H9 (cell line): ENCODE measurements at regions not wholly inside any gene's neighbourhood (a gene's known extent, or its start where the extent isn't known, plus 50 kb on each side); places are given as distances from the start of the nearest gene placed in this dataset.

Experiments used
- DNase-seq: peaks from one replicate; pipeline ENCODE4 v3.0.0-alpha.2; 2017
- H2AFZ ChIP-seq: one replicate; pipeline ENCODE4 v1.6.1; 2013; ENCODE audit warnings: mild to moderate bottlenecking, low read length, control low read depth, moderate library complexity
- H2AK5ac ChIP-seq: 2 replicates; pipeline ENCODE4 v1.6.1; 2013; ENCODE audit warnings: low read length, control low read depth, mixed read lengths; ENCODE audit not compliant: insufficient read length
- H2BK120ac ChIP-seq: one replicate; pipeline ENCODE4 v1.6.1; 2013; ENCODE audit warnings: low read depth, mild to moderate bottlenecking, low read length, control low read depth, inconsistent platforms; ENCODE audit not compliant: poor library complexity, severe bottlenecking
- H2BK12ac ChIP-seq: 2 replicates; pipeline ENCODE4 v1.6.1; 2013; ENCODE audit warnings: low read length, control low read depth, mixed read lengths, low read depth; ENCODE audit not compliant: insufficient read length
- H2BK15ac ChIP-seq: 2 replicates; pipeline ENCODE4 v1.6.1; 2013; ENCODE audit warnings: low read depth, low read length, control low read depth
- H2BK20ac ChIP-seq: one replicate; pipeline ENCODE4 v1.6.1; 2013; ENCODE audit warnings: low read depth, mild to moderate bottlenecking, low read length, control low read depth, inconsistent platforms; ENCODE audit not compliant: poor library complexity, severe bottlenecking
- H2BK5ac ChIP-seq: 2 replicates; pipeline ENCODE4 v1.6.1; 2013; ENCODE audit warnings: low read length, control low read depth, mixed read lengths; ENCODE audit not compliant: insufficient read length
- H3K14ac ChIP-seq: 2 replicates; pipeline ENCODE4 v1.6.1; 2013; ENCODE audit warnings: low read length, control low read depth; ENCODE audit not compliant: insufficient read depth
- H3K18ac ChIP-seq: 2 replicates; pipeline ENCODE4 v1.6.1; 2013; ENCODE audit warnings: low read depth, mild to moderate bottlenecking, mixed read lengths, low read length, control low read depth; ENCODE audit not compliant: insufficient read length
- H3K23ac ChIP-seq: 2 replicates; pipeline ENCODE4 v1.6.1; 2013; ENCODE audit warnings: low read length, control low read depth, mixed read lengths, low read depth; ENCODE audit not compliant: insufficient read length
- H3K23me2 ChIP-seq: 2 replicates; pipeline ENCODE4 v1.6.1; 2013; ENCODE audit warnings: low read depth, mild to moderate bottlenecking, mixed read lengths, low read length, control low read depth; ENCODE audit not compliant: insufficient read length, poor library complexity, severe bottlenecking
- H3K27ac ChIP-seq: 2 replicates; pipeline ENCODE4 v1.5.1; 2013; ENCODE audit warnings: low read length, control low read depth, mixed read lengths, low read depth; ENCODE audit not compliant: insufficient read length
- H3K27me3 ChIP-seq: 2 replicates; pipeline ENCODE4 v1.6.1; 2013; ENCODE audit warnings: low read length, control low read depth, inconsistent platforms; ENCODE audit not compliant: insufficient read depth
- H3K4ac ChIP-seq: 2 replicates; pipeline ENCODE4 v1.6.1; 2013; ENCODE audit warnings: low read depth, mild to moderate bottlenecking, control low read depth, inconsistent platforms, low read length, moderate library complexity
- H3K4me1 ChIP-seq: 2 replicates; pipeline ENCODE4 v1.6.1; 2013; ENCODE audit warnings: low read length, control low read depth, inconsistent platforms; ENCODE audit not compliant: insufficient read depth
- H3K4me2 ChIP-seq: 2 replicates; pipeline ENCODE4 v1.6.1; 2013; ENCODE audit warnings: low read length, control low read depth, mixed read lengths; ENCODE audit not compliant: insufficient read length, insufficient read depth
- H3K56ac ChIP-seq: 2 replicates; pipeline ENCODE4 v1.6.1; 2013; ENCODE audit warnings: low read depth, mild to moderate bottlenecking, mixed read lengths, low read length, control low read depth; ENCODE audit not compliant: insufficient read length
- H3K79me1 ChIP-seq: 2 replicates; pipeline ENCODE4 v1.6.1; 2013; ENCODE audit warnings: low read depth, mild to moderate bottlenecking, moderate library complexity, low read length, control low read depth, inconsistent platforms; ENCODE audit not compliant: insufficient read depth, poor library complexity, severe bottlenecking
- H3K79me2 ChIP-seq: 2 replicates; pipeline ENCODE4 v1.6.1; 2013; ENCODE audit warnings: low read length, control low read depth, inconsistent platforms; ENCODE audit not compliant: insufficient read depth
- H3K9ac ChIP-seq: 2 replicates; pipeline ENCODE4 v1.6.1; 2013; ENCODE audit warnings: low read length, control low read depth, mixed read lengths; ENCODE audit not compliant: insufficient read length; ENCODE audit errors: extremely low read depth
- H3K9me3 ChIP-seq: one replicate; pipeline ENCODE4 v1.6.1; 2013; ENCODE audit warnings: low read depth, low read length, inconsistent platforms; ENCODE audit not compliant: control insufficient read depth
- H3T11ph ChIP-seq: one replicate; pipeline ENCODE4 v1.6.1; 2013; ENCODE audit warnings: mild to moderate bottlenecking, low read length, control low read depth, inconsistent platforms
- H4K20me1 ChIP-seq: one replicate; pipeline ENCODE4 v1.6.1; 2013; ENCODE audit not compliant: control insufficient read depth, insufficient read length, insufficient read depth
- H4K5ac ChIP-seq: 2 replicates; pipeline ENCODE4 v1.6.1; 2013; ENCODE audit warnings: low read depth, mild to moderate bottlenecking, mixed read lengths, low read length, control low read depth; ENCODE audit not compliant: insufficient read length
- H4K8ac ChIP-seq: replicated peaks from 2 replicates; pipeline ENCODE4 v1.6.1; 2013; ENCODE audit warnings: low read length, control low read depth, mixed read lengths, low read depth; ENCODE audit not compliant: insufficient read length
- H4K91ac ChIP-seq: 2 replicates; pipeline ENCODE4 v1.6.1; 2013; ENCODE audit warnings: low read depth, mild to moderate bottlenecking, moderate library complexity, mixed read lengths, low read length, control low read depth; ENCODE audit not compliant: insufficient read length
- H3K27ac Mint-ChIP-seq, 3 experiments: 2 replicates in 2 of 3; 3 replicates in 1 of 3; pipeline ENCODE4 v1.8.0; 2020 to 2021; ENCODE audit warnings: mixed read lengths in 3 of 3, mild to moderate bottlenecking in 1 of 3, moderate library complexity in 1 of 3
- H3K27me3 Mint-ChIP-seq: 2 replicates; pipeline ENCODE4 v1.8.0; 2021; ENCODE audit warnings: low read depth, mild to moderate bottlenecking, moderate library complexity, mixed read lengths
- H3K36me3 Mint-ChIP-seq, 3 experiments: 2 replicates in 2 of 3; 3 replicates in 1 of 3; pipeline ENCODE4 v1.8.0; 2020 to 2021; ENCODE audit warnings: low read depth in 3 of 3, mixed read lengths in 3 of 3; ENCODE audit not compliant: insufficient read depth in 1 of 3
- H3K4me1 Mint-ChIP-seq, 2 experiments: 2 replicates each; pipeline ENCODE4 v1.8.0; 2020; ENCODE audit warnings: mixed read lengths in 2 of 2
- H3K4me3 Mint-ChIP-seq, 2 experiments: 2 replicates in 1 of 2; 3 replicates in 1 of 2; pipeline ENCODE4 v1.8.0; 2020 to 2021; ENCODE audit warnings: mild to moderate bottlenecking in 2 of 2, mixed read lengths in 2 of 2, moderate library complexity in 1 of 2
- H3K9me3 Mint-ChIP-seq, 2 experiments: 2 replicates in 1 of 2; 3 replicates in 1 of 2; pipeline ENCODE4 v1.8.0; 2020; ENCODE audit warnings: mild to moderate bottlenecking in 2 of 2, mixed read lengths in 2 of 2, moderate library complexity in 1 of 2
- WGBS: extraction: QIAGEN DNeasy Blood & Tissue Kit; methylation state at CpG from one replicate; pipeline ENCODE4 v1.1.7; 2013; ENCODE audit warnings: missing lambda C conversion rate, low lambda C conversion rate, mixed read lengths; ENCODE audit not compliant: insufficient read length; ENCODE audit errors: extremely low coverage; 5-methylcytosine and 5-hydroxymethylcytosine counted together
- TF ChIP-seq, protein P1 (sequence below): fragments of 200-600 bp; sonication (generic); conservative IDR thresholded peaks from 3 replicates; pipeline ENCODE4 v1.8.0; 2021; ENCODE audit warnings: antibody characterized with exemption, mild to moderate bottlenecking

DNA sequence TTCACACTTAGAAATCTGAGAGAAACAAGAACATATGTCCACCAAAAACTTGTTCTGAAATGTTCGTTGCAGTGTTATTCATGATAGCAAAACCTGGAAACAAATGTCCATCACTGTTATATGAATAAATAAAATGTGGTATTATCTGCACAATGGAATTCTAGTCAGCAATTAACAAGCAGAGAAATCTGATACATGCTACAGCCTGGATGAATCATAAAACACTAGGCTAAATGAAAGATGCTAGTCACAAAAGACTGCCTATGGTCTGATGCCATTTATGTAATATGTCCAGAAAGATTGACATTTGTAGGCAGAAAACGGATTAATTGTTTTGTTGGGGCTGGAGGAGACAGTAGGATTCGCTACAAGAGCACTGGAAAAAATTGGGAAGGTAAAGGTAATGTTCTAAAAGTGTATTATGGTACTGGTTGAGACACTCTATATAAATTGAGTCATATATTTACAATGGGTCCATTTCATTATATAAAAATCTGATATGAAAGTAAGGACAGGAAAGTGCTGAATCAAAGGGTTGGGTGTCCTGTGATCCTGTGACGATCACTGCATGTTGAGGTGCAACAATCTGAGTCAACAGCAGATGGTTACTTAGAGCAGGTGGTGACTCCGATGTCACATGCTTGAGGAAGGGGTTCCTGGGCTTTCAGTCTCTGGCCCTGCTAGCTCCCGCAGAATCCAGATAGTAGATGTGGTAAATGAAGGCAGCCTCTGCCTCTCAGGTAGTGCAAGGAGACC lies 102.1 kb upstream of the NBPF4 start:
- Histone ChIP-seq H4K5ac (no peak overlapping the region), H2AFZ (no peak overlapping the region), H3K79me2 (no peaks in the 10 kb centered on the region), H3K27me3 (no peaks in the 10 kb centered on the region), H2BK15ac (no peak overlapping the region), H3T11ph (no peak overlapping the region), H2BK120ac (no peak overlapping the region), H3K27ac (no peak overlapping the region), H3K9me3 (no peaks in the 10 kb centered on the region), H3K23ac (no peak overlapping the region), H3K56ac (no peak overlapping the region), H2BK20ac (no peak overlapping the region), H3K4me2 (no peak overlapping the region), H3K4ac (no peak overlapping the region), H3K9ac (no peak overlapping the region), H2BK12ac (no peak overlapping the region), H3K23me2 (no peaks in the 10 kb centered on the region), H4K91ac (no peak overlapping the region), H3K79me1 (no peaks in the 10 kb centered on the region), H3K18ac (no peak overlapping the region), H2AK5ac (no peak overlapping the region), H3K4me1 (no peaks in the 10 kb centered on the region), H3K14ac (no peak overlapping the region), H2BK5ac (no peak overlapping the region), H4K20me1 (no peaks in the 10 kb centered on the region), H4K8ac (no peak overlapping the region)
- Mint-ChIP-seq H3K9me3 (peaks cover 2% of the 10 kb centered on the region in 2 experiments; a peak in 3 of 5 replicates), H3K36me3 (no peaks in the 10 kb centered on the region), H3K4me3 (no peak overlapping the region), H3K4me1 (no peaks in the 10 kb centered on the region), H3K27ac (no peak overlapping the region), H3K27me3 (no peaks in the 10 kb centered on the region; the same call in 1 of the 2 replicates)
- WGBS, result no CpG with 5 or more reads among the region's 6 CpGs
- TF ChIP-seq, protein P1, sequence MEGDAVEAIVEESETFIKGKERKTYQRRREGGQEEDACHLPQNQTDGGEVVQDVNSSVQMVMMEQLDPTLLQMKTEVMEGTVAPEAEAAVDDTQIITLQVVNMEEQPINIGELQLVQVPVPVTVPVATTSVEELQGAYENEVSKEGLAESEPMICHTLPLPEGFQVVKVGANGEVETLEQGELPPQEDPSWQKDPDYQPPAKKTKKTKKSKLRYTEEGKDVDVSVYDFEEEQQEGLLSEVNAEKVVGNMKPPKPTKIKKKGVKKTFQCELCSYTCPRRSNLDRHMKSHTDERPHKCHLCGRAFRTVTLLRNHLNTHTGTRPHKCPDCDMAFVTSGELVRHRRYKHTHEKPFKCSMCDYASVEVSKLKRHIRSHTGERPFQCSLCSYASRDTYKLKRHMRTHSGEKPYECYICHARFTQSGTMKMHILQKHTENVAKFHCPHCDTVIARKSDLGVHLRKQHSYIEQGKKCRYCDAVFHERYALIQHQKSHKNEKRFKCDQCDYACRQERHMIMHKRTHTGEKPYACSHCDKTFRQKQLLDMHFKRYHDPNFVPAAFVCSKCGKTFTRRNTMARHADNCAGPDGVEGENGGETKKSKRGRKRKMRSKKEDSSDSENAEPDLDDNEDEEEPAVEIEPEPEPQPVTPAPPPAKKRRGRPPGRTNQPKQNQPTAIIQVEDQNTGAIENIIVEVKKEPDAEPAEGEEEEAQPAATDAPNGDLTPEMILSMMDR, result no peak
- no peak for DNase-seq
